Fibroblast of mammary gland (primary cell): ENCODE measurements at regions not wholly inside any gene's neighbourhood (a gene's known extent, or its start where the extent isn't known, plus 50 kb on each side); places are given as distances from the start of the nearest gene placed in this dataset.

Experiments
- DNase-seq: peaks from one replicate; pipeline ENCODE4 v3.0.0-alpha.2; 2010; ENCODE audit warnings: low read depth
- H3K4me3 ChIP-seq: 2 replicates; pipeline ENCODE4 v1.5.1; 2011; ENCODE audit warnings: low read depth, mild to moderate bottlenecking, low read length, moderate library complexity; ENCODE audit not compliant: control insufficient read depth
- CTCF ChIP-seq: conservative IDR thresholded peaks from 2 replicates; pipeline ENCODE4 v1.5.1; 2011; ENCODE audit warnings: low read depth, low read length, inconsistent platforms; ENCODE audit not compliant: control insufficient read depth, insufficient read depth

GRCh38 chr11:95364324-95365295 is 133.6 kb upstream of the SESN3 start:
- peak; percentile 54 for DNase-seq
- TF ChIP-seq CTCF, result no peak
- H3K4me3 ChIP-seq, result no peak overlapping the region

- no peak for DNase-seq
- no peak for TF ChIP-seq CTCF
- H3K4me3 ChIP-seq, result no peak overlapping the region
Observed at GRCh38 chr11:95363708-95364107, 132.7 kb upstream of the SESN3 start.

- TF ChIP-seq CTCF, result no peak
- H3K4me3 ChIP-seq, result no peak overlapping the region
- DNase-seq, result no peak
Observed at GRCh38 chr11:95363164-95363563, 132.2 kb upstream of the SESN3 start.

GRCh38 chr11:95361180-95361579 is 130.2 kb upstream of the SESN3 start:
- H3K4me3 ChIP-seq, result no peak overlapping the region
- TF ChIP-seq CTCF, result no peak
- DNase-seq, result no peak

- H3K4me3 ChIP-seq, result no peak overlapping the region
- no peak for TF ChIP-seq CTCF
- peak; percentile 38 for DNase-seq
Observed at GRCh38 chr11:95360377-95361075, 129.5 kb upstream of the SESN3 start.

GRCh38 chr11:95359756-95360155 is 128.8 kb upstream of the SESN3 start:
- TF ChIP-seq CTCF, result no peak
- DNase-seq, result no peak
- no peak overlapping the region for H3K4me3 ChIP-seq
